ENCODE measurements at regions not wholly inside any gene's neighbourhood (a gene's known extent, or its start where the extent isn't known, plus 50 kb on each side); places are given as distances from the start of the nearest gene placed in this dataset.

DNA sequence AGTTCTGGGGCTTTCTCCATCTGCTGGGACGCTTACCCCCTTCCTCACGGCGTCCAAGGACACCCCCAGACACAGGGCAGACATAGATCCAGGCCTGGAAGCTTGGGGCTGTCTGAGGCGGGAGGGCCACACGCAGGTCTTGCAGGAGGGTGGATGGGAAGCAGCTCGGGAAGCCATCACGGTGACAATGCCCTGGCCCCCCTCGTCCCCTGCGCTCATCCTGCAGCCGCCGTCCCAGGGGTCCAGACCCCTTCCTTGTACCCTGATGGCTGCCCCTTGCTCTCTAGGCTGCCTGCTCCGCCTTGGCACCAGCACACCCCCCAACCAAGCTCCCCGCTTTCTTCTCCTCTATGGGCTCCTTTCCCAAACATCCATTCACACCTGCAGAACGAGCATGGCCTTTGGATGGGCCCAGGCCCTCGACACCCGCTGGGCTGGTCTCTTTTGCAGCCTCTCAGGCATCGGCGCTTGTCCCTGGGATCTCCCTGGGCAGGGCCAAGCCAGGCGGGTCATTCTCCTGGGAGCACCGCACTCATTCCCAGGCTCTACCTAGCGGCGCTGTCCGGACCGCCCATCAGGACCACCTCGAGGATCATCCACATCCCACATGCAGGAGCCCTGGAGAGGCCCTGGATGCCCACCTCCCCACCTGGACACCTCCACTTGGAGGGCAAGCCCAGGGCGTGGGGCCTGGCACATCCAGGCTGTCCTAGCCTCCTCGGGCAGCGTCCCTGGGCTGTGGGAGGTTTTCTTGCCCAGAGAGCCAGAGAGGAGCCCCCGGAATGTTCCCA is 274.9 kb downstream of the NDUFA10 start:
- intact Hi-C loops (cut with DNase I; ENCODE audit: low total_unique reads) (no loop called here), in situ Hi-C loops (cut with MboI; ENCODE audit: low pct_ligation_motif_present in 1 of 4, low pct_unique_long_range_greater_than_20kb in 1 of 4, low sequenced_read_pairs in 3 of 4) (no loop called here)
- Histone ChIP-seq H3K27ac (no peak overlapping the region), H3K9me3 (no peaks in the 10 kb centered on the region), H3K27me3 (no peaks in the 10 kb centered on the region), H3K4me3 (no peak overlapping the region), H3K36me3 (no peaks in the 10 kb centered on the region), H3K4me1 (peaks cover 0 to 7% (median 0%) of the 10 kb centered on the region in 4 donors)
- 84 to 85% methylated on average over 8 to 28 of the region's 29 CpGs for WGBS, 2 donors (ENCODE audit: low coverage in 1 of 2)
- TF ChIP-seq EP300 (IDR thresholded peaks at IDR 0.05; ENCODE audit: low read depth) (no peak), POLR2A (IDR thresholded peaks at IDR 0.05) (no peak), POLR2AphosphoS5 (IDR thresholded peaks at IDR 0.05) (no peak)
- TF ChIP-seq, protein P1, sequence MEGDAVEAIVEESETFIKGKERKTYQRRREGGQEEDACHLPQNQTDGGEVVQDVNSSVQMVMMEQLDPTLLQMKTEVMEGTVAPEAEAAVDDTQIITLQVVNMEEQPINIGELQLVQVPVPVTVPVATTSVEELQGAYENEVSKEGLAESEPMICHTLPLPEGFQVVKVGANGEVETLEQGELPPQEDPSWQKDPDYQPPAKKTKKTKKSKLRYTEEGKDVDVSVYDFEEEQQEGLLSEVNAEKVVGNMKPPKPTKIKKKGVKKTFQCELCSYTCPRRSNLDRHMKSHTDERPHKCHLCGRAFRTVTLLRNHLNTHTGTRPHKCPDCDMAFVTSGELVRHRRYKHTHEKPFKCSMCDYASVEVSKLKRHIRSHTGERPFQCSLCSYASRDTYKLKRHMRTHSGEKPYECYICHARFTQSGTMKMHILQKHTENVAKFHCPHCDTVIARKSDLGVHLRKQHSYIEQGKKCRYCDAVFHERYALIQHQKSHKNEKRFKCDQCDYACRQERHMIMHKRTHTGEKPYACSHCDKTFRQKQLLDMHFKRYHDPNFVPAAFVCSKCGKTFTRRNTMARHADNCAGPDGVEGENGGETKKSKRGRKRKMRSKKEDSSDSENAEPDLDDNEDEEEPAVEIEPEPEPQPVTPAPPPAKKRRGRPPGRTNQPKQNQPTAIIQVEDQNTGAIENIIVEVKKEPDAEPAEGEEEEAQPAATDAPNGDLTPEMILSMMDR (IDR thresholded peaks at IDR 0.05): no peak
- no peak for DNase-seq

- DNase-seq: no peak
- no peak for TF ChIP-seq POLR2A (IDR thresholded peaks at IDR 0.05)
- TF ChIP-seq, protein P1 (IDR thresholded peaks at IDR 0.05): no peak
- TF ChIP-seq EP300 (IDR thresholded peaks at IDR 0.05; ENCODE audit: low read depth): no peak
- no peak for TF ChIP-seq POLR2AphosphoS5 (IDR thresholded peaks at IDR 0.05)
- Histone ChIP-seq H3K9me3 (no peaks in the 10 kb centered on the region), H3K4me3 (no peak overlapping the region), H3K27me3 (no peaks in the 10 kb centered on the region), H3K27ac (no peak overlapping the region), H3K4me1 (peaks cover 0 to 7% (median 0%) of the 10 kb centered on the region in 4 donors), H3K36me3 (no peaks in the 10 kb centered on the region)
- WGBS, 2 donors (ENCODE audit: low coverage in 1 of 2): 73% methylated on average over 8 of the region's 12 CpGs; no CpG with 5 or more reads in 1 of the 2 donors
- in situ Hi-C loops (cut with MboI; ENCODE audit: low pct_ligation_motif_present in 1 of 4, low pct_unique_long_range_greater_than_20kb in 1 of 4, low sequenced_read_pairs in 3 of 4): no loop called here
- intact Hi-C loops (cut with DNase I; ENCODE audit: low total_unique reads): no loop called here
Observed at GRCh38 chr2:239749272-239749873, 275.8 kb downstream of the NDUFA10 start.

DNA sequence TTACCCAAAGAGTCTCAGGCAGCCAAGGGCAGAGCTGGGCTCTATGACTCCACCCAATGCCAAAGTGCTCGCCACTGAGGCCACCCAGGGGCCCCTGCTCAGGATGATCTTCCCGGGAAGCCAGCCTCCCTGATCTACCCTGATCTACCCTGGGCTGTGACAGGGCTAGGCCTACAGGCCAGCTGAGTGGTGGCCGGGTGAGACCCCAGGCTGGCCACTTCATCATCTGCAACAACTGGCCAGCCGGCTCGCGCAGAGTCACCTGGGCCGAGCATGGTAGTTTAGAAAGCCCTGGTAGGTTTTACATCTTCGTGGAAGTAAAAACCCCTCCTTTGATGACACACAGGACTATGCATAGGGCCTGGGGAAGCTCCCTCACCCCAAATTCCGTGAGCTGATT is 276.3 kb downstream of the NDUFA10 start:
- TF ChIP-seq EP300 (IDR thresholded peaks at IDR 0.05; ENCODE audit: low read depth) (no peak), POLR2A (IDR thresholded peaks at IDR 0.05) (no peak), POLR2AphosphoS5 (IDR thresholded peaks at IDR 0.05) (no peak)
- TF ChIP-seq, protein P1 (IDR thresholded peaks at IDR 0.05): no peak

GRCh38 chr2:239747771-239748170 is 277.4 kb downstream of the NDUFA10 start:
- Histone ChIP-seq H3K4me1 (peaks cover 0 to 7% (median 0%) of the 10 kb centered on the region in 4 donors), H3K4me3 (no peak overlapping the region), H3K9me3 (no peaks in the 10 kb centered on the region), H3K36me3 (no peaks in the 10 kb centered on the region), H3K27me3 (no peaks in the 10 kb centered on the region), H3K27ac (no peak overlapping the region)
- in situ Hi-C loops (cut with MboI; ENCODE audit: low pct_ligation_motif_present in 1 of 4, low pct_unique_long_range_greater_than_20kb in 1 of 4, low sequenced_read_pairs in 3 of 4): no loop called here
- intact Hi-C loops (cut with DNase I; ENCODE audit: low total_unique reads): no loop called here
- TF ChIP-seq EP300 (IDR thresholded peaks at IDR 0.05; ENCODE audit: low read depth) (no peak), POLR2A (IDR thresholded peaks at IDR 0.05) (no peak)
- TF ChIP-seq, protein P1 (IDR thresholded peaks at IDR 0.05): no peak
- WGBS, 2 donors (ENCODE audit: low coverage in 1 of 2): 64 to 93% methylated on average over 2 to 5 of the region's 5 CpGs
- no peak for DNase-seq

More for the DNA sequence above, 276.3 kb downstream of the NDUFA10 start:
- H3K9me3 ChIP-seq: no peaks in the 10 kb centered on the region
- H3K36me3 ChIP-seq: no peaks in the 10 kb centered on the region
- 60% methylated on average over 3 of the region's 9 CpGs; no CpG with 5 or more reads in 1 of the 2 donors for WGBS, 2 donors (ENCODE audit: low coverage in 1 of 2)
- no peak overlapping the region for H3K27ac ChIP-seq
- peaks cover 0 to 7% (median 0%) of the 10 kb centered on the region in 4 donors for H3K4me1 ChIP-seq
- H3K4me3 ChIP-seq: no peak overlapping the region
- intact Hi-C loops (cut with DNase I; ENCODE audit: low total_unique reads): no loop called here
- no peaks in the 10 kb centered on the region for H3K27me3 ChIP-seq
- no peak for DNase-seq
- in situ Hi-C loops (cut with MboI; ENCODE audit: low pct_ligation_motif_present in 1 of 4, low pct_unique_long_range_greater_than_20kb in 1 of 4, low sequenced_read_pairs in 3 of 4): no loop called here
